Spleen (tissue), 7 donors: ENCODE measurements at regions not wholly inside any gene's neighbourhood (a gene's known extent, or its start where the extent isn't known, plus 50 kb on each side); places are given as distances from the start of the nearest gene placed in this dataset.

Experiments
- CTCF ChIP-seq, 11 experiments: fragments of 200-600 bp in 7 of 11; fragments of 450-650 bp in 4 of 11; sonication (generic) in 4 of 11; IDR thresholded peaks in 8 of 11; conservative IDR thresholded peaks in 3 of 11; 1 replicate in 7 of 11; 2 replicates in 4 of 11; pipeline versions ENCODE4 v1.4.0 to v1.8.0; 2016 to 2021; ENCODE audit warnings: antibody characterized with exemption in 11 of 11, inconsistent platforms in 4 of 11, mild to moderate bottlenecking in 1 of 11
- POLR2AphosphoS5 ChIP-seq, 3 donors: sonication (generic); formaldehyde crosslinking; IDR thresholded peaks; one replicate each; pipeline ENCODE4 v1.5.1; 2017; ENCODE audit warnings: antibody characterized with exemption in 3 of 3
- donor health status: DM: no; HTN: no; CAD: no; lungs with moderate emphysema.
- donor health status: DM: no; HTN: no; CAD: no.
- donor health status: DM: no; HTN: no; CAD: no.

- TF ChIP-seq POLR2AphosphoS5 (IDR thresholded peaks at IDR 0.05): no peak
- TF ChIP-seq CTCF (IDR thresholded peaks at IDR 0.05 in 8 of 11, conservative IDR thresholded peaks at IDR 0.05 in 3 of 11): no peak
Measured at GRCh38 chr2:7826656-7827055, 855.2 kb upstream of the ID2 start.
